ENCODE measurements at regions not wholly inside any gene's neighbourhood (a gene's known extent, or its start where the extent isn't known, plus 50 kb on each side); places are given as distances from the start of the nearest gene placed in this dataset.

DNA sequence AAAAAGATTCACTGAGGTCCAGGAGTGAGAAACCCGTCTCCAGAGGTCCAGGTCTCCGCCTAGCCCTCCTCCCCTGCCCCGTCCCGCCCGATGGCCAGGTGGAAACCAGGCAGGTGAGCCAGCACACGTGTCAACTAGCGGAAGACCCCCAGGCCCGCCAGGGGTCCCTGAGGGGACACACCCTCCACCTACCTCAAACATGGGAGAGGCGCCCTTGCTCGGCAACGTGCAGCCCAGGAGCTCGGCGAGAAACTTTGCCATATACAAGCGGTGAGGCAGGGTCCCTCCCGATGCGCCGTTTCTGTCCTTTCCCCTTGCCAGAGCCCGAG is 330.0 kb downstream of the HNRNPD start:
- TF ChIP-seq EZH2 (IDR thresholded peaks at IDR 0.05; ENCODE audit: borderline replicate concordance, insufficient read depth, low read depth, low read length, poor library complexity, severe bottlenecking), result no peak
- TF ChIP-seq, protein P1, sequence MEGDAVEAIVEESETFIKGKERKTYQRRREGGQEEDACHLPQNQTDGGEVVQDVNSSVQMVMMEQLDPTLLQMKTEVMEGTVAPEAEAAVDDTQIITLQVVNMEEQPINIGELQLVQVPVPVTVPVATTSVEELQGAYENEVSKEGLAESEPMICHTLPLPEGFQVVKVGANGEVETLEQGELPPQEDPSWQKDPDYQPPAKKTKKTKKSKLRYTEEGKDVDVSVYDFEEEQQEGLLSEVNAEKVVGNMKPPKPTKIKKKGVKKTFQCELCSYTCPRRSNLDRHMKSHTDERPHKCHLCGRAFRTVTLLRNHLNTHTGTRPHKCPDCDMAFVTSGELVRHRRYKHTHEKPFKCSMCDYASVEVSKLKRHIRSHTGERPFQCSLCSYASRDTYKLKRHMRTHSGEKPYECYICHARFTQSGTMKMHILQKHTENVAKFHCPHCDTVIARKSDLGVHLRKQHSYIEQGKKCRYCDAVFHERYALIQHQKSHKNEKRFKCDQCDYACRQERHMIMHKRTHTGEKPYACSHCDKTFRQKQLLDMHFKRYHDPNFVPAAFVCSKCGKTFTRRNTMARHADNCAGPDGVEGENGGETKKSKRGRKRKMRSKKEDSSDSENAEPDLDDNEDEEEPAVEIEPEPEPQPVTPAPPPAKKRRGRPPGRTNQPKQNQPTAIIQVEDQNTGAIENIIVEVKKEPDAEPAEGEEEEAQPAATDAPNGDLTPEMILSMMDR (IDR thresholded peaks at IDR 0.05), result no peak
